ENCODE measurements at regions not wholly inside any gene's neighbourhood (a gene's known extent, or its start where the extent isn't known, plus 50 kb on each side); places are given as distances from the start of the nearest gene placed in this dataset.

GRCh38 chr20:40512994-40513393 is 176.0 kb downstream of the MAFB start:
- H3K9ac ChIP-seq (ENCODE audit: low read depth, low read length, poor library complexity) = no peak overlapping the region
- no peak overlapping the region for H2BK5ac ChIP-seq (ENCODE audit: low read length)
- no peak overlapping the region for H2BK120ac ChIP-seq (ENCODE audit: low read depth, low read length)
- no peak overlapping the region for H3K18ac ChIP-seq (ENCODE audit: low read length)
- no peaks in the 10 kb centered on the region for H3K27me3 ChIP-seq (ENCODE audit: control insufficient read depth in 3 of 3, insufficient read depth in 3 of 3, low read depth in 1 of 3, low read length in 3 of 3)
- no peak overlapping the region for H4K8ac ChIP-seq (ENCODE audit: low read depth, low read length)
- no peak overlapping the region for H3K4me3 ChIP-seq (ENCODE audit: low read length in 2 of 2)
- no peak overlapping the region for H2AK5ac ChIP-seq (ENCODE audit: low read depth, low read length)
- no peaks in the 10 kb centered on the region for H3K36me3 ChIP-seq (replicated peaks in 1 of 2; ENCODE audit: control insufficient read depth in 2 of 2, insufficient read depth in 2 of 2, low read length in 2 of 2)
- no peak overlapping the region for H2BK15ac ChIP-seq (ENCODE audit: low read length)
- H3K4ac ChIP-seq (ENCODE audit: low read length) = no peak overlapping the region
- no peak for DNase-seq (ENCODE audit: low spot score)
- H3K27ac ChIP-seq (replicated peaks; ENCODE audit: low read length) = no peak overlapping the region
- H3K4me1 ChIP-seq (ENCODE audit: control insufficient read depth in 2 of 2, insufficient read depth in 1 of 2, low read depth in 1 of 2, low read length in 2 of 2) = no peaks in the 10 kb centered on the region
- no CpG with 5 or more reads among the region's 4 CpGs for WGBS, 2 donors (ENCODE audit: extremely low coverage in 2 of 2, insufficient read length in 2 of 2, insufficient replicate concordance in 1 of 2)
- H3K14ac ChIP-seq (ENCODE audit: low read length) = no peak overlapping the region
- H3K4me2 ChIP-seq (ENCODE audit: insufficient read depth, low read length, poor library complexity, severe bottlenecking) = no peak overlapping the region
- H3K79me1 ChIP-seq (ENCODE audit: low read depth, low read length) = no peaks in the 10 kb centered on the region
- H3K9me3 ChIP-seq (replicated peaks in 1 of 2; ENCODE audit: control insufficient read depth in 2 of 2, insufficient read depth in 1 of 2, low read depth in 1 of 2, low read length in 2 of 2) = no peaks in the 10 kb centered on the region
- H4K91ac ChIP-seq (ENCODE audit: low read depth, low read length, poor library complexity) = no peak overlapping the region
- no peak overlapping the region for H3K23ac ChIP-seq (ENCODE audit: low read depth, low read length, poor library complexity)
- H2AFZ ChIP-seq (ENCODE audit: low read length) = no peak overlapping the region
- no peak overlapping the region for H2BK12ac ChIP-seq (ENCODE audit: low read length)

- no peaks in the 10 kb centered on the region for H3K9me3 ChIP-seq (replicated peaks in 1 of 2; ENCODE audit: control insufficient read depth in 2 of 2, insufficient read depth in 1 of 2, low read depth in 1 of 2, low read length in 2 of 2)
- no peak overlapping the region for H2BK120ac ChIP-seq (ENCODE audit: low read depth, low read length)
- no peak overlapping the region for H3K4me2 ChIP-seq (ENCODE audit: insufficient read depth, low read length, poor library complexity, severe bottlenecking)
- H3K27me3 ChIP-seq (ENCODE audit: control insufficient read depth in 3 of 3, insufficient read depth in 3 of 3, low read depth in 1 of 3, low read length in 3 of 3) = no peaks in the 10 kb centered on the region
- no peaks in the 10 kb centered on the region for H3K4me1 ChIP-seq (ENCODE audit: control insufficient read depth in 2 of 2, insufficient read depth in 1 of 2, low read depth in 1 of 2, low read length in 2 of 2)
- no peak overlapping the region for H3K18ac ChIP-seq (ENCODE audit: low read length)
- H2AK5ac ChIP-seq (ENCODE audit: low read depth, low read length) = no peak overlapping the region
- no peak overlapping the region for H2BK12ac ChIP-seq (ENCODE audit: low read length)
- WGBS, 2 donors (ENCODE audit: extremely low coverage in 2 of 2, insufficient read length in 2 of 2, insufficient replicate concordance in 1 of 2) = no CpG with 5 or more reads among the region's 4 CpGs
- H2BK15ac ChIP-seq (ENCODE audit: low read length) = no peak overlapping the region
- H4K8ac ChIP-seq (ENCODE audit: low read depth, low read length) = no peak overlapping the region
- no peaks in the 10 kb centered on the region for H3K36me3 ChIP-seq (replicated peaks in 1 of 2; ENCODE audit: control insufficient read depth in 2 of 2, insufficient read depth in 2 of 2, low read length in 2 of 2)
- H3K4ac ChIP-seq (ENCODE audit: low read length) = no peak overlapping the region
- H3K4me3 ChIP-seq (ENCODE audit: low read length in 2 of 2) = no peak overlapping the region
- no peak overlapping the region for H3K27ac ChIP-seq (replicated peaks; ENCODE audit: low read length)
- no peaks in the 10 kb centered on the region for H3K79me1 ChIP-seq (ENCODE audit: low read depth, low read length)
- H2AFZ ChIP-seq (ENCODE audit: low read length) = no peak overlapping the region
- no peak overlapping the region for H3K14ac ChIP-seq (ENCODE audit: low read length)
- no peak overlapping the region for H3K9ac ChIP-seq (ENCODE audit: low read depth, low read length, poor library complexity)
- DNase-seq (ENCODE audit: low spot score) = no peak
- no peak overlapping the region for H2BK5ac ChIP-seq (ENCODE audit: low read length)
- H4K91ac ChIP-seq (ENCODE audit: low read depth, low read length, poor library complexity) = no peak overlapping the region
- no peak overlapping the region for H3K23ac ChIP-seq (ENCODE audit: low read depth, low read length, poor library complexity)
Measured at GRCh38 chr20:40512591-40512990, 176.4 kb downstream of the MAFB start.

GRCh38 chr20:40511478-40511877 is 177.6 kb downstream of the MAFB start:
- Histone ChIP-seq H3K4me1 (ENCODE audit: control insufficient read depth in 2 of 2, insufficient read depth in 1 of 2, low read depth in 1 of 2, low read length in 2 of 2) (no peaks in the 10 kb centered on the region), H3K27ac (replicated peaks; ENCODE audit: low read length) (no peak overlapping the region), H3K4me3 (ENCODE audit: low read length in 2 of 2) (no peak overlapping the region), H2BK120ac (ENCODE audit: low read depth, low read length) (no peak overlapping the region), H3K27me3 (ENCODE audit: control insufficient read depth in 3 of 3, insufficient read depth in 3 of 3, low read depth in 1 of 3, low read length in 3 of 3) (no peaks in the 10 kb centered on the region), H4K91ac (ENCODE audit: low read depth, low read length, poor library complexity) (no peak overlapping the region), H3K9ac (ENCODE audit: low read depth, low read length, poor library complexity) (no peak overlapping the region), H2BK5ac (ENCODE audit: low read length) (no peak overlapping the region), H4K8ac (ENCODE audit: low read depth, low read length) (no peak overlapping the region), H2BK15ac (ENCODE audit: low read length) (no peak overlapping the region), H2AK5ac (ENCODE audit: low read depth, low read length) (peak overlapping the region; percentile 42), H3K9me3 (replicated peaks in 1 of 2; ENCODE audit: control insufficient read depth in 2 of 2, insufficient read depth in 1 of 2, low read depth in 1 of 2, low read length in 2 of 2) (no peaks in the 10 kb centered on the region), H2AFZ (ENCODE audit: low read length) (no peak overlapping the region), H3K79me1 (ENCODE audit: low read depth, low read length) (no peaks in the 10 kb centered on the region), H3K23ac (ENCODE audit: low read depth, low read length, poor library complexity) (no peak overlapping the region), H3K4ac (ENCODE audit: low read length) (no peak overlapping the region), H3K36me3 (replicated peaks in 1 of 2; ENCODE audit: control insufficient read depth in 2 of 2, insufficient read depth in 2 of 2, low read length in 2 of 2) (no peaks in the 10 kb centered on the region), H2BK12ac (ENCODE audit: low read length) (no peak overlapping the region), H3K4me2 (ENCODE audit: insufficient read depth, low read length, poor library complexity, severe bottlenecking) (no peak overlapping the region), H3K14ac (ENCODE audit: low read length) (no peak overlapping the region), H3K18ac (ENCODE audit: low read length) (peak overlapping the region; percentile 61)
- DNase-seq (ENCODE audit: low spot score) = no peak
- no CpG with 5 or more reads among the region's 3 CpGs for WGBS, 2 donors (ENCODE audit: extremely low coverage in 2 of 2, insufficient read length in 2 of 2, insufficient replicate concordance in 1 of 2)

- no peak overlapping the region for H2BK120ac ChIP-seq (ENCODE audit: low read depth, low read length)
- H3K4ac ChIP-seq (ENCODE audit: low read length) = no peak overlapping the region
- H3K4me2 ChIP-seq (ENCODE audit: insufficient read depth, low read length, poor library complexity, severe bottlenecking) = no peak overlapping the region
- no peak overlapping the region for H3K9ac ChIP-seq (ENCODE audit: low read depth, low read length, poor library complexity)
- no peak overlapping the region for H3K14ac ChIP-seq (ENCODE audit: low read length)
- no peaks in the 10 kb centered on the region for H3K4me1 ChIP-seq (ENCODE audit: control insufficient read depth in 2 of 2, insufficient read depth in 1 of 2, low read depth in 1 of 2, low read length in 2 of 2)
- H2BK15ac ChIP-seq (ENCODE audit: low read length) = no peak overlapping the region
- H3K23ac ChIP-seq (ENCODE audit: low read depth, low read length, poor library complexity) = no peak overlapping the region
- no peaks in the 10 kb centered on the region for H3K27me3 ChIP-seq (ENCODE audit: control insufficient read depth in 3 of 3, insufficient read depth in 3 of 3, low read depth in 1 of 3, low read length in 3 of 3)
- no peak overlapping the region for H4K91ac ChIP-seq (ENCODE audit: low read depth, low read length, poor library complexity)
- no peaks in the 10 kb centered on the region for H3K79me1 ChIP-seq (ENCODE audit: low read depth, low read length)
- no peak for DNase-seq (ENCODE audit: low spot score)
- no peak overlapping the region for H2AK5ac ChIP-seq (ENCODE audit: low read depth, low read length)
- no peaks in the 10 kb centered on the region for H3K9me3 ChIP-seq (replicated peaks in 1 of 2; ENCODE audit: control insufficient read depth in 2 of 2, insufficient read depth in 1 of 2, low read depth in 1 of 2, low read length in 2 of 2)
- no peak overlapping the region for H4K8ac ChIP-seq (ENCODE audit: low read depth, low read length)
- H3K18ac ChIP-seq (ENCODE audit: low read length) = no peak overlapping the region
- no peak overlapping the region for H2BK5ac ChIP-seq (ENCODE audit: low read length)
- WGBS, 2 donors (ENCODE audit: extremely low coverage in 2 of 2, insufficient read length in 2 of 2, insufficient replicate concordance in 1 of 2) = no CpG with 5 or more reads among the region's 3 CpGs
- no peak overlapping the region for H2AFZ ChIP-seq (ENCODE audit: low read length)
- no peaks in the 10 kb centered on the region for H3K36me3 ChIP-seq (replicated peaks in 1 of 2; ENCODE audit: control insufficient read depth in 2 of 2, insufficient read depth in 2 of 2, low read length in 2 of 2)
- H3K27ac ChIP-seq (replicated peaks; ENCODE audit: low read length) = no peak overlapping the region
- no peak overlapping the region for H2BK12ac ChIP-seq (ENCODE audit: low read length)
- no peak overlapping the region for H3K4me3 ChIP-seq (ENCODE audit: low read length in 2 of 2)
Measured at GRCh38 chr20:40510622-40511021, 178.4 kb downstream of the MAFB start.

Data from neuronal stem cell (in vitro differentiated cells).